H1 (cell line): ENCODE measurements at regions not wholly inside any gene's neighbourhood (a gene's known extent, or its start where the extent isn't known, plus 50 kb on each side); places are given as distances from the start of the nearest gene placed in this dataset.

ENCODE experiments used
- CTCF ChIA-PET: fragments of 300-600 bp; sonication (Branson Sonifier 250); formaldehyde crosslinking; loops from one replicate; lab custom pipeline; 2021; ENCODE audit not compliant: partially characterized antibody; lab: Charles Lee
- POLR2A ChIA-PET: fragments of 300-600 bp; sonication (Branson Sonifier 250); formaldehyde crosslinking; loops from one replicate; lab custom pipeline; 2021; ENCODE audit warnings: inconsistent platforms; ENCODE audit not compliant: partially characterized antibody; lab: Charles Lee
- DNase-seq, 2 experiments: peaks; one replicate each; pipeline versions ENCODE4 v3.0.0 to v3.0.0-alpha.2; 2010 to 2022; ENCODE audit warnings: low spot score in 2 of 2, low read depth in 1 of 2, mixed read lengths in 1 of 2
- FAIRE-seq: peaks from 2 replicates; lab custom pipeline; 2011; peaks lifted over from hg19 to GRCh38; lab: Jason Lieb, UNC
- H2AFZ ChIP-seq: 2 replicates; pipeline ENCODE4 v1.8.1; 2012; ENCODE audit warnings: low read length, inconsistent platforms
- H2AK5ac ChIP-seq: 2 replicates; pipeline ENCODE4 v1.6.1; 2013; ENCODE audit warnings: low read depth, low read length
- H2BK120ac ChIP-seq: replicated peaks from 2 replicates; pipeline ENCODE3; 2013; ENCODE audit warnings: low read depth, low read length, inconsistent platforms
- H2BK12ac ChIP-seq: 2 replicates; pipeline ENCODE4 v1.6.1; 2013; ENCODE audit warnings: low read depth, low read length
- H2BK15ac ChIP-seq: 2 replicates; pipeline ENCODE4 v1.6.1; 2013; ENCODE audit warnings: low read length
- H2BK20ac ChIP-seq: 2 replicates; pipeline ENCODE4 v1.6.1; 2013; ENCODE audit warnings: low read length
- H2BK5ac ChIP-seq: 2 replicates; pipeline ENCODE4 v1.6.1; 2013; ENCODE audit warnings: low read depth, low read length
- H3K14ac ChIP-seq: 2 replicates; pipeline ENCODE4 v1.6.1; 2013; ENCODE audit warnings: inconsistent platforms; ENCODE audit not compliant: insufficient read length
- H3K18ac ChIP-seq: 2 replicates; pipeline ENCODE4 v1.6.1; 2013; ENCODE audit warnings: low read length; ENCODE audit errors: extremely low read depth
- H3K23ac ChIP-seq: 2 replicates; pipeline ENCODE4 v1.6.1; 2013; ENCODE audit warnings: inconsistent platforms; ENCODE audit not compliant: insufficient read length
- H3K23me2 ChIP-seq: 2 replicates; pipeline ENCODE4 v1.6.1; 2013; ENCODE audit warnings: low read depth, low read length
- H3K27ac ChIP-seq: 2 replicates; pipeline ENCODE4 v1.6.1; 2011; ENCODE audit warnings: low read depth, low read length, inconsistent platforms
- H3K27me3 ChIP-seq, 4 experiments: replicated peaks in 1 of 4; 1 replicate in 1 of 4; 2 replicates in 3 of 4; pipeline versions ENCODE4 v1.6.1 to v1.8.1; 2011 to 2013; ENCODE audit warnings: low read length in 3 of 4, mild to moderate bottlenecking in 3 of 4, inconsistent platforms in 2 of 4, mixed read lengths in 2 of 4, moderate library complexity in 1 of 4; ENCODE audit not compliant: control insufficient read depth in 3 of 4, insufficient read depth in 3 of 4; ENCODE audit errors: extremely low read depth in 1 of 4
- H3K36me3 ChIP-seq, 4 experiments: 2 replicates each; pipeline versions ENCODE4 v1.6.1 to v1.8.1; 2011 to 2013; ENCODE audit warnings: mild to moderate bottlenecking in 4 of 4, low read length in 3 of 4, moderate library complexity in 2 of 4, control low read depth in 1 of 4, inconsistent platforms in 1 of 4; ENCODE audit not compliant: insufficient read depth in 4 of 4, control insufficient read depth in 2 of 4
- H3K4ac ChIP-seq: replicated peaks from 2 replicates; pipeline ENCODE3; 2013; ENCODE audit warnings: low read length, low read depth, mixed read lengths, inconsistent platforms; ENCODE audit not compliant: insufficient read length
- H3K4me1 ChIP-seq, 4 experiments: replicated peaks in 1 of 4; 1 replicate in 1 of 4; 2 replicates in 3 of 4; pipeline versions ENCODE4 v1.6.1 to v1.8.1; 2011 to 2013; ENCODE audit warnings: low read length in 3 of 4, inconsistent platforms in 2 of 4, mixed read lengths in 1 of 4; ENCODE audit not compliant: insufficient read depth in 4 of 4, control insufficient read depth in 3 of 4
- H3K4me2 ChIP-seq, 2 experiments: 2 replicates each; pipeline versions ENCODE4 v1.6.1 to v1.8.1; 2011 to 2013; ENCODE audit warnings: low read depth in 2 of 2, low read length in 2 of 2, control low read depth in 1 of 2, inconsistent platforms in 1 of 2, mild to moderate bottlenecking in 1 of 2; ENCODE audit not compliant: insufficient read depth in 1 of 2
- H3K4me3 ChIP-seq, 4 experiments: fragments of 200-600, 300-600 bp in 1 of 4; sonication (generic), shearing (Covaris generic), sonication (Bioruptor Twin) in 1 of 4; 2 replicates each; pipeline versions ENCODE4 v1.5.1 to v1.8.1; 2011 to 2016; ENCODE audit warnings: low read length in 4 of 4, low read depth in 3 of 4, control low read depth in 2 of 4, inconsistent platforms in 2 of 4, mild to moderate bottlenecking in 2 of 4, mixed read lengths in 1 of 4, moderate library complexity in 1 of 4; ENCODE audit not compliant: insufficient read depth in 2 of 4; ENCODE audit errors: extremely low read depth in 1 of 4
- H3K56ac ChIP-seq: replicated peaks from 2 replicates; pipeline ENCODE3; 2013; ENCODE audit warnings: low read depth, mild to moderate bottlenecking, mixed read lengths, low read length, inconsistent platforms; ENCODE audit not compliant: insufficient read length
- H3K79me1 ChIP-seq: 2 replicates; pipeline ENCODE4 v1.6.1; 2013; ENCODE audit warnings: low read depth, low read length, control low read depth
- H3K79me2 ChIP-seq, 2 experiments: 2 replicates each; pipeline versions ENCODE4 v1.6.1 to v1.8.1; 2012 to 2013; ENCODE audit warnings: low read length in 2 of 2, mild to moderate bottlenecking in 2 of 2, inconsistent platforms in 1 of 2; ENCODE audit not compliant: insufficient read depth in 2 of 2, control insufficient read depth in 1 of 2
- H3K9ac ChIP-seq, 4 experiments: replicated peaks in 1 of 4; 1 replicate in 1 of 4; 2 replicates in 3 of 4; pipeline versions ENCODE4 v1.6.1 to v1.8.1; 2011 to 2013; ENCODE audit warnings: low read depth in 3 of 4, low read length in 3 of 4, control low read depth in 2 of 4, mild to moderate bottlenecking in 2 of 4, moderate library complexity in 2 of 4, inconsistent platforms in 1 of 4; ENCODE audit errors: extremely low read depth in 1 of 4
- H3K9me3 ChIP-seq, 2 experiments: 2 replicates each; pipeline versions ENCODE4 v1.6.1 to v1.8.1; 2012 to 2013; ENCODE audit warnings: mild to moderate bottlenecking in 2 of 2, moderate library complexity in 2 of 2, control low read depth in 1 of 2, inconsistent platforms in 1 of 2, low read depth in 1 of 2, low read length in 1 of 2, mixed read lengths in 1 of 2; ENCODE audit not compliant: insufficient read depth in 2 of 2
- H4K20me1 ChIP-seq, 2 experiments: replicated peaks in 1 of 2; 2 replicates each; pipeline versions ENCODE3 to v1.8.1; 2011 to 2013; ENCODE audit warnings: inconsistent platforms in 2 of 2, low read length in 2 of 2, mild to moderate bottlenecking in 1 of 2; ENCODE audit not compliant: insufficient read depth in 2 of 2, control insufficient read depth in 1 of 2
- H4K5ac ChIP-seq: 2 replicates; pipeline ENCODE4 v1.6.1; 2013; ENCODE audit warnings: low read length, low read depth, mixed read lengths, inconsistent platforms; ENCODE audit not compliant: insufficient read length
- H4K8ac ChIP-seq: 2 replicates; pipeline ENCODE4 v1.8.0; 2013; ENCODE audit warnings: mild to moderate bottlenecking, moderate library complexity, low read length, inconsistent platforms; ENCODE audit not compliant: insufficient read depth; ENCODE audit errors: extremely low read depth
- H4K91ac ChIP-seq: replicated peaks from 2 replicates; pipeline ENCODE3; 2013; ENCODE audit warnings: low read length, mixed read lengths, inconsistent platforms; ENCODE audit not compliant: insufficient read length
- BRCA1 ChIP-seq: IDR thresholded peaks from 2 replicates; pipeline ENCODE4 v1.6.1; 2012; ENCODE audit warnings: low read depth, low read length, improper control_type of control experiment
- JUN ChIP-seq: IDR thresholded peaks from 2 replicates; pipeline ENCODE4 v1.6.1; 2011; ENCODE audit warnings: low read depth, mild to moderate bottlenecking, improper control_type of control experiment, low read length
- JUND ChIP-seq: IDR thresholded peaks from 2 replicates; pipeline ENCODE4 v1.6.1; 2011; ENCODE audit warnings: mild to moderate bottlenecking, improper control_type of control experiment, low read length
- KDM4A ChIP-seq: IDR thresholded peaks from one replicate; pipeline ENCODE4 v1.7.1; 2012; ENCODE audit warnings: low read depth, mild to moderate bottlenecking, moderate library complexity, low read length, inconsistent platforms; ENCODE audit not compliant: severe bottlenecking
- MAFK ChIP-seq: IDR thresholded peaks from 2 replicates; pipeline ENCODE4 v1.6.1; 2012; ENCODE audit warnings: low read depth, mild to moderate bottlenecking, improper control_type of control experiment, low read length
- NANOG ChIP-seq: IDR thresholded peaks from 2 replicates; pipeline ENCODE4 v1.6.1; 2011; ENCODE audit warnings: low read length, low read depth, mild to moderate bottlenecking, inconsistent platforms; ENCODE audit not compliant: insufficient read depth, poor library complexity, severe bottlenecking
- POLR2AphosphoS5 ChIP-seq: IDR thresholded peaks from 2 replicates; pipeline ENCODE4 v1.6.1; 2011; ENCODE audit warnings: low read depth, low read length
- RFX5 ChIP-seq: IDR thresholded peaks from 2 replicates; pipeline ENCODE4 v1.6.1; 2011; ENCODE audit warnings: low read depth, low read length, improper control_type of control experiment, borderline replicate concordance
- SRF ChIP-seq: IDR thresholded peaks from 2 replicates; pipeline ENCODE4 v1.6.1; 2011; ENCODE audit warnings: mild to moderate bottlenecking, low read depth, low read length, moderate library complexity
- SUZ12 ChIP-seq: fragments of 200-600 bp; sonication (generic); IDR thresholded peaks from 2 replicates; pipeline ENCODE4 v1.6.1; 2012; ENCODE audit warnings: mild to moderate bottlenecking, inconsistent platforms, low read length, moderate library complexity, mixed read lengths
- TAF1 ChIP-seq: IDR thresholded peaks from 2 replicates; pipeline ENCODE4 v1.6.1; 2011; ENCODE audit warnings: mild to moderate bottlenecking, low read depth, low read length
- WGBS, 2 experiments: shearing (Covaris generic) in 1 of 2; methylation state at CpG; one replicate each; pipeline versions ENCODE4 v1.1.6 to v1.1.7; 2013 to 2015; ENCODE audit warnings: low lambda C conversion rate in 2 of 2, mixed read lengths in 2 of 2, inconsistent platforms in 1 of 2, low coverage in 1 of 2, missing lambda C conversion rate in 1 of 2; ENCODE audit not compliant: insufficient replicate concordance in 2 of 2, insufficient coverage in 1 of 2, insufficient read length in 1 of 2; ENCODE audit errors: extremely low coverage in 1 of 2, missing lambda C conversion rate in 1 of 2; 5-methylcytosine and 5-hydroxymethylcytosine counted together
- TF ChIP-seq, protein P1 (sequence below): IDR thresholded peaks from 2 replicates; pipeline ENCODE4 v1.6.1; 2012; ENCODE audit warnings: inconsistent platforms
- TF ChIP-seq, protein P2 (sequence below): IDR thresholded peaks from 2 replicates; pipeline ENCODE4 v1.6.1; 2011; ENCODE audit warnings: low read depth, mild to moderate bottlenecking, low read length; ENCODE audit not compliant: insufficient read depth

DNA sequence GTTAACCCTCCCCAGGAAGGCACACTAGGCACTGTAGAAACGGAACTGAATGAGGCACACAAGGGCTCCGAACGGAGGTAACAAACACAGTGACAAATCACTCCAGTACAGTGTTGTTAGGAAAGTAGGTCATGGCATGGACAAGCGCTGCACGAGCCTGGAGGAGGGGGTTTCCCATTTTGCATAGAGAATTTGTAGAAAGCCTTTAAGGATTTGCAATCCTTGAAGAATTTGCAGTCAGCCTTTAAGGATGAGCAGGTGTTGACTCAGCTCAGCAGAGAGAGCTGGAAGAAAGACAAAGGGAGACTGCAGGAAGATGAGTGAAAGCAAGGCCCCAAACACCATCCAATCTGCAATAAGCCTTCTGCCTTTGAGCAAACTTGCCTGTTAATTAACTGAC, 51.1 kb upstream of the PPP1R3C start:
- ChIA-PET POLR2A (no interaction called here), CTCF (interaction anchor here (0.6 to 7.0 kb wide), 3 partner anchors 9 to 723 kb away, joined by 3 to 67 read pairs (median 3); no protein-coding TSS in a partner anchor)
- Histone ChIP-seq H3K14ac (no peak overlapping the region), H2BK5ac (no peak overlapping the region), H3K23ac (no peak overlapping the region), H3K79me2 (no peaks in the 10 kb centered on the region), H2BK12ac (no peak overlapping the region), H4K5ac (no peak overlapping the region), H3K27me3 (no peaks in the 10 kb centered on the region), H3K18ac (no peak overlapping the region), H4K91ac (no peak overlapping the region), H4K20me1 (no peaks in the 10 kb centered on the region), H2AK5ac (no peak overlapping the region), H3K4me3 (0 out of 8 replicates have a peak overlapping the region, but pooled peaks of 1 of the 4 experiments have one; percentile 1), H2AFZ (peak overlapping the region; percentile 65), H2BK120ac (no peak overlapping the region), H3K27ac (no peak overlapping the region), H3K56ac (no peak overlapping the region), H3K4ac (no peak overlapping the region), H3K4me1 (peaks cover 4 to 20% (median 6%) of the 10 kb centered on the region in 4 experiments), H3K9ac (peak overlapping the region in 1 of 4 experiments; percentile 43; a peak in 1 of 7 replicates), H2BK20ac (no peak overlapping the region), H3K4me2 (peak overlapping the region in 1 of 2 experiments; percentile 28; a peak in 1 of 4 replicates), H3K23me2 (no peaks in the 10 kb centered on the region), H4K8ac (no peak overlapping the region), H3K9me3 (no peaks in the 10 kb centered on the region), H3K79me1 (no peaks in the 10 kb centered on the region), H2BK15ac (no peak overlapping the region), H3K36me3 (no peaks in the 10 kb centered on the region)
- DNase-seq (peak in 1 of 2 experiments; percentile 36), FAIRE-seq (peak; percentile 19)
- 49% methylated on average over 5 of the region's 5 CpGs; no CpG with 5 or more reads in 1 of the 2 experiments for WGBS, 2 experiments
- TF ChIP-seq, protein P1, sequence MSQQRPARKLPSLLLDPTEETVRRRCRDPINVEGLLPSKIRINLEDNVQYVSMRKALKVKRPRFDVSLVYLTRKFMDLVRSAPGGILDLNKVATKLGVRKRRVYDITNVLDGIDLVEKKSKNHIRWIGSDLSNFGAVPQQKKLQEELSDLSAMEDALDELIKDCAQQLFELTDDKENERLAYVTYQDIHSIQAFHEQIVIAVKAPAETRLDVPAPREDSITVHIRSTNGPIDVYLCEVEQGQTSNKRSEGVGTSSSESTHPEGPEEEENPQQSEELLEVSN = no peak
- TF ChIP-seq JUN (no peak), BRCA1 (no peak), SRF (no peak), TAF1 (0 out of 2 replicates have a peak, but pooled peaks have one; percentile 38), SUZ12 (no peak), MAFK (no peak), POLR2AphosphoS5 (no peak), NANOG (no peak), RFX5 (no peak), KDM4A (no peak), JUND (no peak)
- TF ChIP-seq, protein P2, sequence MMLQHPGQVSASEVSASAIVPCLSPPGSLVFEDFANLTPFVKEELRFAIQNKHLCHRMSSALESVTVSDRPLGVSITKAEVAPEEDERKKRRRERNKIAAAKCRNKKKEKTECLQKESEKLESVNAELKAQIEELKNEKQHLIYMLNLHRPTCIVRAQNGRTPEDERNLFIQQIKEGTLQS = no peak
